MM.1S (cell line): ENCODE measurements at regions not wholly inside any gene's neighbourhood (a gene's known extent, or its start where the extent isn't known, plus 50 kb on each side); places are given as distances from the start of the nearest gene placed in this dataset.

Experiments
- DNase-seq: peaks from one replicate; pipeline ENCODE4 v3.0.0-alpha.2; 2015
- H2AFZ ChIP-seq: fragments of 300-600 bp; sonication (generic); 2 replicates; pipeline ENCODE4 v1.6.0; 2016; ENCODE audit warnings: antibody characterized with exemption, low read length
- H3F3A ChIP-seq: fragments of 300-600 bp; sonication (generic); 2 replicates; pipeline ENCODE4 v1.6.1; 2016; ENCODE audit warnings: mild to moderate bottlenecking, antibody characterized with exemption, low read length, moderate library complexity, mixed read lengths; ENCODE audit not compliant: insufficient read depth
- H3K27ac ChIP-seq: fragments of 300-600 bp; sonication (generic); 2 replicates; pipeline ENCODE4 v1.5.1; 2016; ENCODE audit warnings: mild to moderate bottlenecking, low read length
- H3K27me3 ChIP-seq: fragments of 300-600 bp; sonication (generic); replicated peaks from 2 replicates; pipeline ENCODE4 v1.6.0; 2016; ENCODE audit warnings: low read length; ENCODE audit not compliant: insufficient read depth
- H3K36me3 ChIP-seq: fragments of 300-600 bp; sonication (generic); replicated peaks from 2 replicates; pipeline ENCODE4 v1.6.1; 2016; ENCODE audit warnings: mild to moderate bottlenecking, low read length, mixed read lengths; ENCODE audit not compliant: insufficient read depth
- H3K4me1 ChIP-seq: fragments of 300-600 bp; sonication (generic); 2 replicates; pipeline ENCODE4 v1.6.1; 2016; ENCODE audit warnings: low read length, mixed read lengths
- H3K4me2 ChIP-seq: fragments of 300-600 bp; sonication (generic); 2 replicates; pipeline ENCODE4 v1.6.0; 2016; ENCODE audit warnings: low read depth, low read length
- H3K4me3 ChIP-seq: fragments of 300-600 bp; sonication (generic); 2 replicates; pipeline ENCODE4 v1.5.1; 2016; ENCODE audit warnings: low read length, mixed read lengths
- H3K79me2 ChIP-seq: fragments of 300-600 bp; sonication (generic); 2 replicates; pipeline ENCODE4 v1.6.1; 2016; ENCODE audit warnings: mixed run types, low read length, mixed read lengths
- H3K9ac ChIP-seq: fragments of 300-600 bp; sonication (generic); 2 replicates; pipeline ENCODE4 v1.6.1; 2016; ENCODE audit warnings: low read length, mixed read lengths
- H3K9me2 ChIP-seq: fragments of 300-600 bp; sonication (generic); replicated peaks from 2 replicates; pipeline ENCODE4 v1.6.1; 2016; ENCODE audit warnings: mild to moderate bottlenecking, low read length, mixed read lengths; ENCODE audit not compliant: insufficient read depth
- H3K9me3 ChIP-seq: fragments of 300-600 bp; sonication (generic); replicated peaks from 2 replicates; pipeline ENCODE4 v1.6.1; 2016; ENCODE audit warnings: mild to moderate bottlenecking, low read length, mixed read lengths; ENCODE audit not compliant: insufficient read depth
- H4K20me1 ChIP-seq: fragments of 300-600 bp; sonication (generic); 2 replicates; pipeline ENCODE4 v1.6.1; 2016; ENCODE audit warnings: mild to moderate bottlenecking, low read length, moderate library complexity, mixed read lengths; ENCODE audit not compliant: insufficient read depth
- CTCF ChIP-seq: fragments of 300-600 bp; sonication (generic); IDR thresholded peaks from 2 replicates; pipeline ENCODE4 v1.5.1; 2016; ENCODE audit warnings: antibody characterized with exemption, low read length, mixed read lengths
- EZH2 ChIP-seq: fragments of 300-600 bp; sonication (generic); optimal IDR thresholded peaks from 2 replicates; pipeline ENCODE3; 2017; ENCODE audit warnings: low read depth, mild to moderate bottlenecking, antibody characterized with exemption, low read length, mixed read lengths
- EZH2phosphoT487 ChIP-seq: fragments of 300-600 bp; sonication (generic); IDR thresholded peaks from 2 replicates; pipeline ENCODE4 v1.6.1; 2018; ENCODE audit warnings: antibody characterized with exemption, low read length

GRCh38 chr5:18765304-18765703, 1131.0 kb downstream of the TAF11L14 start:
- TF ChIP-seq CTCF (no peak), EZH2phosphoT487 (no peak), EZH2 (no peak)
- Histone ChIP-seq H3K4me1 (no peaks in the 10 kb centered on the region), H3K4me3 (no peak overlapping the region), H3K9ac (no peak overlapping the region), H3K9me3 (no peaks in the 10 kb centered on the region), H4K20me1 (no peaks in the 10 kb centered on the region), H3F3A (no peaks in the 10 kb centered on the region), H3K9me2 (no peaks in the 10 kb centered on the region; the same call in 1 of the 2 replicates), H3K4me2 (no peak overlapping the region), H3K27me3 (no peaks in the 10 kb centered on the region), H3K36me3 (no peaks in the 10 kb centered on the region), H3K27ac (no peak overlapping the region), H2AFZ (no peak overlapping the region), H3K79me2 (no peaks in the 10 kb centered on the region)
- no peak for DNase-seq

GRCh38 chr5:18771097-18771610, 1136.9 kb downstream of the TAF11L14 start:
- Histone ChIP-seq H3K36me3 (no peaks in the 10 kb centered on the region), H3K27me3 (no peaks in the 10 kb centered on the region), H3K4me3 (no peak overlapping the region), H3K9ac (no peak overlapping the region), H3K4me2 (no peak overlapping the region), H3K9me2 (no peaks in the 10 kb centered on the region), H3K9me3 (no peaks in the 10 kb centered on the region), H3F3A (no peaks in the 10 kb centered on the region), H2AFZ (no peak overlapping the region), H4K20me1 (no peaks in the 10 kb centered on the region), H3K4me1 (peaks cover 3% of the 10 kb centered on the region; the same call in 1 of the 2 replicates), H3K27ac (no peak overlapping the region), H3K79me2 (no peaks in the 10 kb centered on the region)
- no peak for DNase-seq
- TF ChIP-seq CTCF, result no peak
- no peak for TF ChIP-seq EZH2
- no peak for TF ChIP-seq EZH2phosphoT487

- Histone ChIP-seq H3K27me3 (no peaks in the 10 kb centered on the region), H3K9me2 (no peaks in the 10 kb centered on the region), H3K9ac (peak overlapping the region; percentile 33; the same call in 1 of the 2 replicates), H3K9me3 (no peaks in the 10 kb centered on the region), H3K4me3 (peak overlapping the region; percentile 50; the same call in 1 of the 2 replicates), H3K36me3 (no peaks in the 10 kb centered on the region), H3K27ac (no peak overlapping the region), H3K79me2 (no peaks in the 10 kb centered on the region), H2AFZ (peak overlapping the region; percentile 64), H3K4me1 (peaks cover 3% of the 10 kb centered on the region; the same call in 1 of the 2 replicates), H3F3A (no peaks in the 10 kb centered on the region), H3K4me2 (peak overlapping the region; percentile 58), H4K20me1 (no peaks in the 10 kb centered on the region)
- TF ChIP-seq CTCF (peak; percentile 71), EZH2phosphoT487 (no peak), EZH2 (no peak)
- peak; percentile 78 for DNase-seq
Observed at GRCh38 chr5:18772475-18772874, 1138.2 kb downstream of the TAF11L14 start.
